Esophagus (tissue), 2 donors: ENCODE measurements at regions not wholly inside any gene's neighbourhood (a gene's known extent, or its start where the extent isn't known, plus 50 kb on each side); places are given as distances from the start of the nearest gene placed in this dataset.
"Not testable (repeated sequence)": the region's sequence is repeated elsewhere in the genome, so short reads cannot be mapped to it uniquely, and the experiment has no call there.

Source experiments
- H3K27ac ChIP-seq, 2 donors: one replicate each; pipeline ENCODE4 v1.5.1; 2013; ENCODE audit warnings: low read depth in 2 of 2, mild to moderate bottlenecking in 2 of 2, inconsistent platforms in 1 of 2, low read length in 1 of 2, moderate library complexity in 1 of 2
- H3K27me3 ChIP-seq, 2 donors: one replicate each; pipeline ENCODE4 v1.6.1; 2013; ENCODE audit warnings: low read length in 2 of 2, control low read depth in 1 of 2, mild to moderate bottlenecking in 1 of 2; ENCODE audit not compliant: insufficient read depth in 2 of 2, control insufficient read depth in 1 of 2
- H3K36me3 ChIP-seq, 2 donors: one replicate each; pipeline ENCODE4 v1.6.1; 2013; ENCODE audit warnings: low read length in 1 of 2; ENCODE audit not compliant: control insufficient read depth in 2 of 2, insufficient read depth in 2 of 2
- H3K4me1 ChIP-seq, 2 donors: one replicate each; pipeline ENCODE4 v1.6.1; 2013; ENCODE audit warnings: low read length in 1 of 2; ENCODE audit not compliant: control insufficient read depth in 2 of 2, insufficient read depth in 2 of 2
- H3K4me3 ChIP-seq, 2 donors: one replicate each; pipeline ENCODE4 v1.5.1; 2013; ENCODE audit warnings: low read length in 2 of 2, mild to moderate bottlenecking in 2 of 2, low read depth in 1 of 2, moderate library complexity in 1 of 2
- H3K9me3 ChIP-seq, 2 donors: one replicate each; pipeline ENCODE4 v1.6.1; 2013; ENCODE audit warnings: mild to moderate bottlenecking in 2 of 2, low read depth in 1 of 2, low read length in 1 of 2, moderate library complexity in 1 of 2; ENCODE audit not compliant: control insufficient read depth in 2 of 2, insufficient read depth in 1 of 2
- WGBS, 2 donors: extraction: QIAGEN DNeasy Blood & Tissue Kit; methylation state at CpG; one replicate each; pipeline ENCODE4 v1.1.7; 2013; 5-methylcytosine and 5-hydroxymethylcytosine counted together
- donor health status: healthy with polysubstance abuse.
- donor health status: Bipolar disorder and iron deficiency.

GRCh38 chr11:121870206-121871045 is 245.6 kb downstream of the BLID start:
- no peaks in the 10 kb centered on the region for H3K4me1 ChIP-seq
- peak overlapping the region in 1 of 2 donors; percentile 1 for H3K27ac ChIP-seq
- 56 to 57% methylated on average over 6 of the region's 6 CpGs for whole genome bisulfite sequencing, 2 donors
- no peaks in the 10 kb centered on the region for H3K27me3 ChIP-seq
- H3K36me3 ChIP-seq = no peaks in the 10 kb centered on the region
- H3K9me3 ChIP-seq = no peaks in the 10 kb centered on the region
- H3K4me3 ChIP-seq = no peak overlapping the region

DNA sequence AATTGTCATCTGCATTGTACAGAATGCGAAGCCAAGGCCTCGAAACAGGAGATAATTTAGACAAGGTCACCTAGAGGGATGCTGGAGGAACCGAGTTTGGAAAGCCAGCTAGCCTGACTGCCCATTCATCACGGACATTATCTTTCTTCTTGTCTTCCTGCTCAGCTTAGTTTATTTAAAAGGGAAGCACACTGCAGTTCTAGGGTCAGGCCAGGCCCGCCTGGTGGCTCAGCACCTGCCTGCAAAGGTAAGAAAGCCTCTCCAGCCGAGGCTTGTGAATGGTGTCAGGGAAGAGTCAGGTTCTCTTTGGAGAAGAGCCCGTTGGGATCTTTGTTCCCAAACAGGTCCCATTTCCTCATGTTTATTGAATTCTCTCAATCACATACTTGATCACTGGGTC is 246.5 kb downstream of the BLID start:
- Histone ChIP-seq H3K4me3 (no peak overlapping the region), H3K36me3 (no peaks in the 10 kb centered on the region), H3K27ac (no peak overlapping the region), H3K4me1 (no peaks in the 10 kb centered on the region), H3K27me3 (no peaks in the 10 kb centered on the region), H3K9me3 (no peaks in the 10 kb centered on the region)
- 61 to 81% methylated on average over 7 of the region's 7 CpGs for WGBS, 2 donors

DNA sequence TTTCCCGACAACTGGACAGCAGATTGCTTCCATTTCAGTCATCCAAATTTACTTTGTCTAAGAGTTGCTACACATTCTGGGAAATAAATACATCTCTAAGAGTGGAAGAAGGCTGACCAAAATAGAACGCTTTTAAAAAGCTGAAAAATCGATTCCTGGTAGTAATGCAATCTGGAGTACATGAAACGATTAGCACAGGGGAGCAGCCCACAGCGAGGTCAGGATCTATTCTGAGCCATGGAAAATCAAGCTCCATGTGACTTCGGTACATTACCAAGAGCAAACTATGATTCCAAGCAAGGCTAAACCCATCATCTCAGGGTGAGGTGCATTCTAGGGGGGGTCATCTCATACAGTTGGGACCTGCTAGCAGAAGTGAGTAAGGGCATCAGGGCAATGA is 249.3 kb downstream of the BLID start:
- H3K27me3 ChIP-seq = no peaks in the 10 kb centered on the region
- H3K4me1 ChIP-seq = no peaks in the 10 kb centered on the region
- 79 to 85% methylated on average over 6 of the region's 6 CpGs for WGBS, 2 donors
- no peaks in the 10 kb centered on the region for H3K9me3 ChIP-seq
- no peak overlapping the region for H3K27ac ChIP-seq
- H3K4me3 ChIP-seq = no peak overlapping the region
- H3K36me3 ChIP-seq = no peaks in the 10 kb centered on the region

DNA sequence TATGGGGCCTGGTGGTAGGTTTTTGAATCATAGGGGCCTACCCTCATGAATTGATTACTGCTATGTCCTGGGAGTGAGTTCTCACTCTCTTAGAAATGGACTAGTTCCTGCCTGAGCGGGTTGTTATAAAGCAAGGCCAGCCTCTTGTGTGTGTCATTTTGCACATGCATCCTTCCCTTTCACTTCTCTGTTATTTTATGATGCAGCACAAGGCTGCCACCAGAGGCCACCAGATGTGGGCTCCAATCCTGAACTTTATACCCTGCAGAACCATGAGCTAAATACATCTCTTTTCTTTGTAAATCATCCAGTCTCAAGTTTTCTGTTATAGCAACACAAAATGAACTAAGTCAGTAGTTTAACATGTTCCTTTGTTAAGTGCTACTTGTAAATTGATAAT is 251.4 kb downstream of the BLID start:
- 91% methylated on average over 1 of the region's 1 CpG for WGBS, 2 donors
- H3K36me3 ChIP-seq = no peaks in the 10 kb centered on the region

GRCh38 chr11:121863126-121863525 is 252.9 kb downstream of the BLID start:
- no peaks in the 10 kb centered on the region for H3K27me3 ChIP-seq
- 61 to 64% methylated on average over 4 of the region's 4 CpGs for WGBS, 2 donors
- H3K9me3 ChIP-seq = no peaks in the 10 kb centered on the region
- no peak overlapping the region for H3K4me3 ChIP-seq
- no peak overlapping the region for H3K27ac ChIP-seq
- no peaks in the 10 kb centered on the region for H3K4me1 ChIP-seq
- H3K36me3 ChIP-seq = no peaks in the 10 kb centered on the region

More for the DNA sequence above, 251.4 kb downstream of the BLID start:
- Histone ChIP-seq H3K4me3 (no peak overlapping the region), H3K27me3 (no peaks in the 10 kb centered on the region), H3K4me1 (no peaks in the 10 kb centered on the region), H3K27ac (no peak overlapping the region), H3K9me3 (no peaks in the 10 kb centered on the region)

- not testable (repeated sequence) for H3K27me3 ChIP-seq, H3K27ac ChIP-seq, H3K36me3 ChIP-seq, H3K9me3 ChIP-seq, H3K4me1 ChIP-seq, H3K4me3 ChIP-seq
- 83 to 90% methylated on average over 10 to 11 of the region's 11 CpGs for whole genome bisulfite sequencing, 2 donors
These were observed 260.9 kb downstream of the BLID start for GRCh38 chr11:121855138-121855537.

- H3K36me3 ChIP-seq = no peaks in the 10 kb centered on the region
- no peak overlapping the region for H3K4me3 ChIP-seq
- H3K27me3 ChIP-seq = no peaks in the 10 kb centered on the region
- H3K27ac ChIP-seq = no peak overlapping the region
- H3K9me3 ChIP-seq = no peaks in the 10 kb centered on the region
- no peaks in the 10 kb centered on the region for H3K4me1 ChIP-seq
- 52 to 82% methylated on average over 1 of the region's 1 CpG for WGBS, 2 donors
These were observed 272.0 kb downstream of the BLID start for GRCh38 chr11:121844016-121844415.

- Histone ChIP-seq H3K36me3 (no peaks in the 10 kb centered on the region), H3K4me1 (no peaks in the 10 kb centered on the region), H3K27me3 (no peaks in the 10 kb centered on the region), H3K9me3 (no peaks in the 10 kb centered on the region), H3K4me3 (no peak overlapping the region), H3K27ac (no peak overlapping the region)
- 91 to 92% methylated on average over 5 of the region's 5 CpGs for WGBS, 2 donors
These were observed 273.8 kb downstream of the BLID start for GRCh38 chr11:121842192-121842585.

GRCh38 chr11:121841487-121842191 is 274.4 kb downstream of the BLID start:
- Histone ChIP-seq H3K36me3 (no peaks in the 10 kb centered on the region), H3K27ac (no peak overlapping the region), H3K27me3 (no peaks in the 10 kb centered on the region), H3K9me3 (no peaks in the 10 kb centered on the region), H3K4me1 (no peaks in the 10 kb centered on the region), H3K4me3 (no peak overlapping the region)
- WGBS, 2 donors = 51 to 52% methylated on average over 5 of the region's 5 CpGs

GRCh38 chr11:121839781-121840180 is 276.2 kb downstream of the BLID start:
- Histone ChIP-seq H3K4me3 (no peak overlapping the region), H3K27ac (no peak overlapping the region), H3K9me3 (no peaks in the 10 kb centered on the region), H3K4me1 (no peaks in the 10 kb centered on the region), H3K27me3 (no peaks in the 10 kb centered on the region), H3K36me3 (no peaks in the 10 kb centered on the region)
- WGBS, 2 donors = 90 to 97% methylated on average over 1 of the region's 1 CpG
